H7 (cell line): ENCODE measurements at regions not wholly inside any gene's neighbourhood (a gene's known extent, or its start where the extent isn't known, plus 50 kb on each side); places are given as distances from the start of the nearest gene placed in this dataset.

ENCODE experiments used
- DNase-seq: peaks from one replicate; pipeline ENCODE4 v3.0.0; 2012
- H3K27me3 ChIP-seq: 2 replicates; pipeline ENCODE4 v1.6.0; 2011; ENCODE audit warnings: mild to moderate bottlenecking, low read length; ENCODE audit not compliant: control insufficient read depth, insufficient read depth
- H3K36me3 ChIP-seq: replicated peaks from 2 replicates; pipeline ENCODE4 v1.5.1; 2011; ENCODE audit warnings: low read length; ENCODE audit not compliant: control insufficient read depth, insufficient read depth
- H3K4me3 ChIP-seq: 2 replicates; pipeline ENCODE4 v1.5.1; 2011; ENCODE audit warnings: low read depth, mild to moderate bottlenecking, control low read depth, low read length, moderate library complexity; ENCODE audit not compliant: insufficient read depth

DNA sequence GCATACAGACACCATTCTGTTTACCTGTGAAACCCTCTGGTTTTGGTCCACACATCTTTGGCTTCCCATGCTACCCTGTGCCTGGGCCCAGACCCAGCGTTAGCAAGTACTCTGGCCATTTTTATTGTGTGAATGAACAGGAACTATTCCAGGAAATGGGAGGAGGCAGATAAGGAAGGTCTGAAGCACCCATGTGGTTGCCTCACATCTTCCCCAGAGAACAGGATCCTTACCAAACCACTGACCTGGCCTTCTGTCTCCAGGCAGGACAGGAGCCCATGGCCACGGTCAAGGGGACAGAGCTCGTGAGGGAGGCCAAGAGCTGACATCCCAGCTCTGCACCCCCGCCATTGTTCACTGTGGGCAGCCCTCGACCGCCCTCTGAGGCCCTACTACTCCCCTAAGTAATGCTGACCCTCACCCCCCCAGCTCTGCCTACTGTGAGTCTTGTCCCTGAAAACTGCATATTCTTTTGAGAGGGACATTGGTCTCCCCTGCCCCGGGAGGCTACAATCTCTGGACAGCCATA, 97.7 kb upstream of the TP53I11 start:
- H3K27me3 ChIP-seq, result no peaks in the 10 kb centered on the region
- no peak overlapping the region for H3K4me3 ChIP-seq
- no peak for DNase-seq
- no peaks in the 10 kb centered on the region for H3K36me3 ChIP-seq

- no peaks in the 10 kb centered on the region for H3K27me3 ChIP-seq
- no peak for DNase-seq
- H3K36me3 ChIP-seq, result no peaks in the 10 kb centered on the region
- no peak overlapping the region for H3K4me3 ChIP-seq
Measured at GRCh38 chr11:45048870-45049691, 97.4 kb upstream of the PRDM11 start.

DNA sequence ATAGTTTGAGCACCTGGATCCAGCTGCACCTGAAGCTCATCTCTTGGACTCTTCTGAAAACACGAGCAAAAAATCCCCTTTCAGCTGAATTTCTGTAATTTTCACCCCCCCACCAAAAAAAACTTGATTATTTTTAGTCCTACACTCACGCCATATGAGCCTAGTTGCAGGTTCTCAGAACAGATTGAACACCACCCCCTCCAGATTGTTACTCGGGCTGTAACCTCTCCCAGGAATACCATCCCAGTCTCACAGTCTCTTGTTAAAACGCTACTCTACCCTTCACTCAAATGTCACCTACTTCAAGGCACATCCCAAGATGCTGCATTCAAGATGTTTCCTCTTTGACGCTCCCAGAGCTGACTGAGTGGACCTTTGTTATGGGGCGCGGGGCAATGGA, 96.3 kb upstream of the PRDM11 start:
- H3K4me3 ChIP-seq, result no peak overlapping the region
- H3K36me3 ChIP-seq, result no peaks in the 10 kb centered on the region
- DNase-seq, result no peak
- H3K27me3 ChIP-seq, result no peaks in the 10 kb centered on the region

DNA sequence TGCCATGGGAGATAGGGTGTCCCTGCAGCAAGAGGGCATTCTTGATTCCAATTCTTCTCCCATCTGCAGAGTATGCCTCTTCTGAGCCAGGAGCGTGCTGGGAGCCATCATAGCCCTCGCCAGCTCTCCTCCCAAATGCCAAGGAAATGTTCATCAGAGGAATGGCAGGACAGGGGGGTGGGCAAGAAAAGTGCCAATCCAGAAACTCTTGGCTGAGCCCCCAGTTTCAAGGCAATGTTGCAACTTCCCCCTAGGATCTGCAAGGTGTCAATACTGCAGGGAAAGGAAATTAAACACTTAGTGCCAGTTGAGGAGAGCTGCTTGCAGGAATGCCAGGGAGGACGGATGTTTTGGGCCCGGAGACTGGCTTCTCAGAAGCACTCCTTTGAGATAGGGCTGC, 94.8 kb upstream of the PRDM11 start:
- no peak for DNase-seq
- Histone ChIP-seq H3K4me3 (no peak overlapping the region), H3K27me3 (no peaks in the 10 kb centered on the region), H3K36me3 (no peaks in the 10 kb centered on the region)

GRCh38 chr11:45052361-45052760, 94.1 kb upstream of the PRDM11 start:
- H3K27me3 ChIP-seq, result no peaks in the 10 kb centered on the region
- no peaks in the 10 kb centered on the region for H3K36me3 ChIP-seq
- no peak for DNase-seq
- no peak overlapping the region for H3K4me3 ChIP-seq

- Histone ChIP-seq H3K4me3 (no peak overlapping the region), H3K27me3 (no peaks in the 10 kb centered on the region), H3K36me3 (no peaks in the 10 kb centered on the region)
- DNase-seq, result no peak
Measured at GRCh38 chr11:45053736-45054446, 92.5 kb upstream of the PRDM11 start.

DNA sequence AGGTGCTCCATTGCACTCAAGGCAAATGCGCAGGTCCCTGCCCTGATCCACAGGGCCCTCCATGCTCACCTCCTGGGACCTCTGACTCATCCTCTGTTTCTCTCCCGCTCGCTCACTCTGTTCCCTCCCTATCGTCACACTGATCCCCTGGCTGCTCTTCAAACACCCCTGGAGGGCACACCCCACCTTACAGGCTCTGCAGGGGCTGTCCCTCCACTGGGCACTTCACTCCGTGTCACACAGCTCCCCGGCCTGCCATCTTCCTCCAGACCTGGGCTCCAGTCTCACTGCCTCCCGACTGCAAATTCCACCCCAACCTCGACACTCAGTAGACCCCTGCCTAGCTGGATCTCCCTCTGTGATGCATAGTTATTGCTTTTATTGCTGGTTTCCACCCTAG, 91.5 kb upstream of the PRDM11 start:
- H3K36me3 ChIP-seq, result no peaks in the 10 kb centered on the region
- H3K27me3 ChIP-seq, result no peaks in the 10 kb centered on the region
- no peak overlapping the region for H3K4me3 ChIP-seq
- no peak for DNase-seq

- DNase-seq, result peak; percentile 68
- Histone ChIP-seq H3K27me3 (no peaks in the 10 kb centered on the region), H3K4me3 (no peak overlapping the region), H3K36me3 (no peaks in the 10 kb centered on the region)
Measured at GRCh38 chr11:45056529-45056928, 89.9 kb upstream of the PRDM11 start.

- DNase-seq, result no peak
- Histone ChIP-seq H3K36me3 (no peaks in the 10 kb centered on the region), H3K27me3 (no peaks in the 10 kb centered on the region), H3K4me3 (no peak overlapping the region)
Measured at GRCh38 chr11:45057938-45058646, 88.3 kb upstream of the PRDM11 start.

DNA sequence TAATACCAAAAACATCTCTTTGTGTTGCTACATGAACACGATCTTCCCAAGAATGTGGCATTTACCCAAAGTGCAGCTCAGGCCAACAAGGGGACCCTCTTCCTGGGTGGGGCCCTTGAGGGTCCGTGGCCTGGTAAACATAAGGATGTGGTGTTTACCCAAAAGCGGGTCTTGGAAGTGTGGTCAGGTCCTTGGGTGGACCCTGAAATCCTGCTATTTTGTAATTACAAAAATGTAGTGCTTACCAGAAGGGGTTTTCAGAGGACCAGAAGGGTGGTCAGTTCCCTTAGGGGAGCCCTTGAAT, 87.8 kb upstream of the PRDM11 start:
- no peaks in the 10 kb centered on the region for H3K36me3 ChIP-seq
- H3K27me3 ChIP-seq, result no peaks in the 10 kb centered on the region
- no peak overlapping the region for H3K4me3 ChIP-seq
- DNase-seq, result no peak

DNA sequence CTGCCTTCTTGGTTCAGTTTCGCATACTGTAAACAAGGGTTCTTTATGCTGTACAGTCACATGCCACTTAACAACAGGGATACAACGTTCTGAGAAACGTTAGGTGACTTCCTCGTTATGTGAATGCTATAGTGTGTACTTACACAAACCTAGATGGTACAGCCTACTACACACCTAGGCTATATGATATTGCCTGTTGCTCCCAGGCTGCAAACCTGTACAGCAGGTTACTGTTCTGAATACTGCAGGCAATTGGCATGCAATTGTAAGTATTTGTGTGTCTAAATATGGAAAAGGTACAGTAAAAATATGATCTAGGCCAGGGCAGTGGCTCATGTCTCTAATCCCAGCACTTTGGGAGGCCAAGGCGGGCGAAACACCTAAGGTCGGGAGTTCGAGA, 85.7 kb upstream of the PRDM11 start:
- H3K36me3 ChIP-seq, result no peaks in the 10 kb centered on the region
- DNase-seq, result no peak
- no peak overlapping the region for H3K4me3 ChIP-seq
- H3K27me3 ChIP-seq, result no peaks in the 10 kb centered on the region

- no peak for DNase-seq
- H3K4me3 ChIP-seq, result no peak overlapping the region
- H3K36me3 ChIP-seq, result no peaks in the 10 kb centered on the region
- H3K27me3 ChIP-seq, result no peaks in the 10 kb centered on the region
Measured at GRCh38 chr11:45061641-45062040, 84.8 kb upstream of the PRDM11 start.

- Histone ChIP-seq H3K4me3 (no peak overlapping the region), H3K36me3 (no peaks in the 10 kb centered on the region), H3K27me3 (no peaks in the 10 kb centered on the region)
- DNase-seq, result no peak
Measured at GRCh38 chr11:45062115-45062514, 84.3 kb upstream of the PRDM11 start.

DNA sequence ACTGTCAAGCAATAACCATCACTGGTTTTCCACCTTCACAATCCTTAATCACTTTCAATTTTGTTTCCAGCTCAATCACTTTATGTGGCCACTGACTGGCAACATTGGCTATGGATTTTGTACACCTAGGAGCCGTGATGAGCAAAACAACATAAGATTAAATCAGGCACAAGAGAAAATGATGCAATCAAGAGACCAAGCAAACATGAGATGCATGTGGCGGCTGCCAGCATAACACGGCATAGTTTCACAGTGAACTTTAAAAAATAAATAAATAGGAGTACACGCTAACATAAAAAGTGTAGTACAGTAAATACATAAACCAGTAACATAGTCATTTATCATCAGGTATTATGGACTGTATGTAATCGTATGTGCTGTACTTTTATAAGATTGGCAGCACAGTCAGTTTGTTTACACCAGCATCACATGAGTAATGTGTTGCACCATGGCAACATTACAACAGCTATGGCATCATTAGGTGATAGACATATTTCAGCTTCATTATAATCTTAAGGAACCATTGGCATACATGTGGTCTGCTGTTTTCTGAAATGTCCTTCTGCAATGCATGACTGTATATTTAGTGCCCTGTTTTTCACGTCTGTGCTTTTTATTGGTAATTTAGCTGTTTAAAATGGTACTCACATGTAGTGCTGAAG, 83.3 kb upstream of the PRDM11 start:
- no peaks in the 10 kb centered on the region for H3K36me3 ChIP-seq
- no peak overlapping the region for H3K4me3 ChIP-seq
- DNase-seq, result no peak

More for the DNA sequence above, 83.3 kb upstream of the PRDM11 start:
- no peaks in the 10 kb centered on the region for H3K27me3 ChIP-seq
